ENCODE measurements at regions not wholly inside any gene's neighbourhood (a gene's known extent, or its start where the extent isn't known, plus 50 kb on each side); places are given as distances from the start of the nearest gene placed in this dataset.

DNA sequence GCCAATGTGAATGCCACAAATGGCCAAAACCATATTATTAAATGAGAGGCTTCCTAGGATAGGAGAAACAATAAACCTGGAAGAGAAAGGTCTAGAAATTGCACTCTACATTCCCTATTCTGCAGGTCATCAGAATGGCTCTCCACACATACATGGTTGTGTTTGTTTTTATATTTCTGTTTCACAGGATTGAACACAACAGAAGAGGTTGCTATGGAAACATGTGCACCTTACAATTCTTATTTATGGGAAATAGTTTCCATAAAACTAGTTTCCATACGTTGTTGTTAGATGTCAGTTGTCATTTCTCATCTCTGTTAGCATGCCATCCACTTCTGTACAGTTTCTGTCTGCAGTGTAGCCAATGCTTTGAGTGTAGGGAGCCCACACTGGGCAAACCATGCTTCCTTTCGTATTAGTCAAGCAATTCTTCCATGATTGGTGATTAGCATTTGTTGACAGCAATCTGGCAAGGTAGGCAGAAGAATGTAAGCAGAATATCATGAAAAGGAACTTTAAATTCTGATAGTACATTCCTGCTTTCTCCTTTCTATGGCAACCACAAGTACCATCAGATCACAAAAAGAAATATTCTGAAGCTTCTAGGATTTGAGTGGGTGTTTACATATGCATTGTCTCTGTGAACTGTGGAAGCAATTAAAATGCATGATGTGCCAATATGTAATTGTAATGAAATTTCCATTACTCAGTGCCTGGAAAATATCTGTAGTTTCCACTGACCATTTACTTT, 141.6 kb upstream of the AVPR1A start:
- TF ChIP-seq, protein P1, sequence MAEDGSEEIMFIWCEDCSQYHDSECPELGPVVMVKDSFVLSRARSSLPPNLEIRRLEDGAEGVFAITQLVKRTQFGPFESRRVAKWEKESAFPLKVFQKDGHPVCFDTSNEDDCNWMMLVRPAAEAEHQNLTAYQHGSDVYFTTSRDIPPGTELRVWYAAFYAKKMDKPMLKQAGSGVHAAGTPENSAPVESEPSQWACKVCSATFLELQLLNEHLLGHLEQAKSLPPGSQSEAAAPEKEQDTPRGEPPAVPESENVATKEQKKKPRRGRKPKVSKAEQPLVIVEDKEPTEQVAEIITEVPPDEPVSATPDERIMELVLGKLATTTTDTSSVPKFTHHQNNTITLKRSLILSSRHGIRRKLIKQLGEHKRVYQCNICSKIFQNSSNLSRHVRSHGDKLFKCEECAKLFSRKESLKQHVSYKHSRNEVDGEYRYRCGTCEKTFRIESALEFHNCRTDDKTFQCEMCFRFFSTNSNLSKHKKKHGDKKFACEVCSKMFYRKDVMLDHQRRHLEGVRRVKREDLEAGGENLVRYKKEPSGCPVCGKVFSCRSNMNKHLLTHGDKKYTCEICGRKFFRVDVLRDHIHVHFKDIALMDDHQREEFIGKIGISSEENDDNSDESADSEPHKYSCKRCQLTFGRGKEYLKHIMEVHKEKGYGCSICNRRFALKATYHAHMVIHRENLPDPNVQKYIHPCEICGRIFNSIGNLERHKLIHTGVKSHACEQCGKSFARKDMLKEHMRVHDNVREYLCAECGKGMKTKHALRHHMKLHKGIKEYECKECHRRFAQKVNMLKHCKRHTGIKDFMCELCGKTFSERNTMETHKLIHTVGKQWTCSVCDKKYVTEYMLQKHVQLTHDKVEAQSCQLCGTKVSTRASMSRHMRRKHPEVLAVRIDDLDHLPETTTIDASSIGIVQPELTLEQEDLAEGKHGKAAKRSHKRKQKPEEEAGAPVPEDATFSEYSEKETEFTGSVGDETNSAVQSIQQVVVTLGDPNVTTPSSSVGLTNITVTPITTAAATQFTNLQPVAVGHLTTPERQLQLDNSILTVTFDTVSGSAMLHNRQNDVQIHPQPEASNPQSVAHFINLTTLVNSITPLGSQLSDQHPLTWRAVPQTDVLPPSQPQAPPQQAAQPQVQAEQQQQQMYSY (CRISPR knock-in tag; IDR thresholded peaks at IDR 0.05): no peak
- TF ChIP-seq TP53 (CRISPR knock-in tag; IDR thresholded peaks at IDR 0.05) (no peak), ZNF425 (CRISPR knock-in tag; conservative IDR thresholded peaks at IDR 0.05) (no peak), SP1 (CRISPR knock-in tag; conservative IDR thresholded peaks at IDR 0.05) (no peak), ZNF317 (CRISPR knock-in tag; IDR thresholded peaks at IDR 0.05; ENCODE audit: borderline replicate concordance, low read depth) (no peak), ZNF416 (CRISPR knock-in tag; IDR thresholded peaks at IDR 0.05) (no peak), MYBL2 (CRISPR knock-in tag; IDR thresholded peaks at IDR 0.05) (no peak), CBFB (CRISPR knock-in tag; IDR thresholded peaks at IDR 0.05; ENCODE audit: low read depth) (no peak), JUN (CRISPR knock-in tag; IDR thresholded peaks at IDR 0.05) (no peak), ZNF671 (CRISPR knock-in tag; IDR thresholded peaks at IDR 0.05) (no peak), HMGXB4 (CRISPR knock-in tag; IDR thresholded peaks at IDR 0.05) (no peak)
- TF ChIP-seq, protein P2, sequence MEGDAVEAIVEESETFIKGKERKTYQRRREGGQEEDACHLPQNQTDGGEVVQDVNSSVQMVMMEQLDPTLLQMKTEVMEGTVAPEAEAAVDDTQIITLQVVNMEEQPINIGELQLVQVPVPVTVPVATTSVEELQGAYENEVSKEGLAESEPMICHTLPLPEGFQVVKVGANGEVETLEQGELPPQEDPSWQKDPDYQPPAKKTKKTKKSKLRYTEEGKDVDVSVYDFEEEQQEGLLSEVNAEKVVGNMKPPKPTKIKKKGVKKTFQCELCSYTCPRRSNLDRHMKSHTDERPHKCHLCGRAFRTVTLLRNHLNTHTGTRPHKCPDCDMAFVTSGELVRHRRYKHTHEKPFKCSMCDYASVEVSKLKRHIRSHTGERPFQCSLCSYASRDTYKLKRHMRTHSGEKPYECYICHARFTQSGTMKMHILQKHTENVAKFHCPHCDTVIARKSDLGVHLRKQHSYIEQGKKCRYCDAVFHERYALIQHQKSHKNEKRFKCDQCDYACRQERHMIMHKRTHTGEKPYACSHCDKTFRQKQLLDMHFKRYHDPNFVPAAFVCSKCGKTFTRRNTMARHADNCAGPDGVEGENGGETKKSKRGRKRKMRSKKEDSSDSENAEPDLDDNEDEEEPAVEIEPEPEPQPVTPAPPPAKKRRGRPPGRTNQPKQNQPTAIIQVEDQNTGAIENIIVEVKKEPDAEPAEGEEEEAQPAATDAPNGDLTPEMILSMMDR (IDR thresholded peaks at IDR 0.05): no peak
- TF ChIP-seq, protein P3, sequence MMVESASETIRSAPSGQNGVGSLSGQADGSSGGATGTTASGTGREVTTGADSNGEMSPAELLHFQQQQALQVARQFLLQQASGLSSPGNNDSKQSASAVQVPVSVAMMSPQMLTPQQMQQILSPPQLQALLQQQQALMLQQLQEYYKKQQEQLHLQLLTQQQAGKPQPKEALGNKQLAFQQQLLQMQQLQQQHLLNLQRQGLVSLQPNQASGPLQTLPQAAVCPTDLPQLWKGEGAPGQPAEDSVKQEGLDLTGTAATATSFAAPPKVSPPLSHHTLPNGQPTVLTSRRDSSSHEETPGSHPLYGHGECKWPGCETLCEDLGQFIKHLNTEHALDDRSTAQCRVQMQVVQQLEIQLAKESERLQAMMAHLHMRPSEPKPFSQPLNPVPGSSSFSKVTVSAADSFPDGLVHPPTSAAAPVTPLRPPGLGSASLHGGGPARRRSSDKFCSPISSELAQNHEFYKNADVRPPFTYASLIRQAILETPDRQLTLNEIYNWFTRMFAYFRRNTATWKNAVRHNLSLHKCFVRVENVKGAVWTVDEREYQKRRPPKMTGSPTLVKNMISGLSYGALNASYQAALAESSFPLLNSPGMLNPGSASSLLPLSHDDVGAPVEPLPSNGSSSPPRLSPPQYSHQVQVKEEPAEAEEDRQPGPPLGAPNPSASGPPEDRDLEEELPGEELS (CRISPR knock-in tag; IDR thresholded peaks at IDR 0.05): no peak

Data from WTC11 (cell line).